ENCODE measurements at regions not wholly inside any gene's neighbourhood (a gene's known extent, or its start where the extent isn't known, plus 50 kb on each side); places are given as distances from the start of the nearest gene placed in this dataset.

DNA sequence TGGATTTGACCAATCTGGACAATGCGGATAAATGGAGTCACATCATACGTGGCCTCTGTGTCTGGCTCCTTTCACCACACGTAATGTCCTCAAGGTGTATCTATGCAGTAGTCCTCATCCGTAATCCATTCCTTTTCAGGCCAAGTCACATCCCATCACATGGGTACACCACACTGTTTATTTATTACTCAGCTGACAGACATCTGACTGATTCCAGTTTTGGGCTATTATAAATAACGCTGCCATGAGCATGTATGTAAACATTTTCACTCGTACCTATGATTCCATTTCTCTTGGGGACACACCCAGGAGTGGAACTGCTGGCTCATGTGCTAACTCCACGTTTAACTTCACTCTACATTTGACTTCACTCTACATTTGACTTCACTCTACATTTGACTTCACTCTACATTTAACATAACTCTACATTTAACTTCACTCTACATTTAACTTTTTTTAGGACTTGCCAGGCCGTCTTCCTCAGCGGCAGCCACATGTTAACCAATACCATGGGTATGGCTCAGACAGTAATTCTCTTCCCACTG is 52.1 kb downstream of the SHANK2 start:
- TF ChIP-seq EP300 (IDR thresholded peaks at IDR 0.05; ENCODE audit: borderline replicate concordance in 1 of 2, low read depth in 2 of 2, low read length in 2 of 2) (no peak), JUND (IDR thresholded peaks at IDR 0.05; ENCODE audit: low read length) (no peak), RAD21 (IDR thresholded peaks at IDR 0.05 in 1 of 2, conservative IDR thresholded peaks at IDR 0.05 in 1 of 2; ENCODE audit: low read depth in 2 of 2, low read length in 2 of 2) (no peak), JUN (IDR thresholded peaks at IDR 0.05; ENCODE audit: low read depth, low read length) (no peak), EZH2 (IDR thresholded peaks at IDR 0.05; ENCODE audit: low read depth, low read length, severe bottlenecking) (no peak), TAF1 (IDR thresholded peaks at IDR 0.05; ENCODE audit: low read depth, low read length) (no peak)
- TF ChIP-seq, protein P1, sequence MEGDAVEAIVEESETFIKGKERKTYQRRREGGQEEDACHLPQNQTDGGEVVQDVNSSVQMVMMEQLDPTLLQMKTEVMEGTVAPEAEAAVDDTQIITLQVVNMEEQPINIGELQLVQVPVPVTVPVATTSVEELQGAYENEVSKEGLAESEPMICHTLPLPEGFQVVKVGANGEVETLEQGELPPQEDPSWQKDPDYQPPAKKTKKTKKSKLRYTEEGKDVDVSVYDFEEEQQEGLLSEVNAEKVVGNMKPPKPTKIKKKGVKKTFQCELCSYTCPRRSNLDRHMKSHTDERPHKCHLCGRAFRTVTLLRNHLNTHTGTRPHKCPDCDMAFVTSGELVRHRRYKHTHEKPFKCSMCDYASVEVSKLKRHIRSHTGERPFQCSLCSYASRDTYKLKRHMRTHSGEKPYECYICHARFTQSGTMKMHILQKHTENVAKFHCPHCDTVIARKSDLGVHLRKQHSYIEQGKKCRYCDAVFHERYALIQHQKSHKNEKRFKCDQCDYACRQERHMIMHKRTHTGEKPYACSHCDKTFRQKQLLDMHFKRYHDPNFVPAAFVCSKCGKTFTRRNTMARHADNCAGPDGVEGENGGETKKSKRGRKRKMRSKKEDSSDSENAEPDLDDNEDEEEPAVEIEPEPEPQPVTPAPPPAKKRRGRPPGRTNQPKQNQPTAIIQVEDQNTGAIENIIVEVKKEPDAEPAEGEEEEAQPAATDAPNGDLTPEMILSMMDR (IDR thresholded peaks at IDR 0.05; ENCODE audit: control extremely low read depth in 1 of 3, insufficient read depth in 1 of 3, low read depth in 1 of 3, low read length in 3 of 3) = no peak
- TF ChIP-seq, protein P2, sequence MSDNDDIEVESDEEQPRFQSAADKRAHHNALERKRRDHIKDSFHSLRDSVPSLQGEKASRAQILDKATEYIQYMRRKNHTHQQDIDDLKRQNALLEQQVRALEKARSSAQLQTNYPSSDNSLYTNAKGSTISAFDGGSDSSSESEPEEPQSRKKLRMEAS (IDR thresholded peaks at IDR 0.05) = no peak

All from H1 (cell line).